IMR-90 (cell line): ENCODE measurements at regions not wholly inside any gene's neighbourhood (a gene's known extent, or its start where the extent isn't known, plus 50 kb on each side); places are given as distances from the start of the nearest gene placed in this dataset.

Source experiments
- ATAC-seq: fragments of 200-7000 bp; cut with Tn5 transposase; 2 replicates; pipeline ENCODE4 v1.9.1; 2020; ENCODE audit warnings: low read depth, mild to moderate bottlenecking, moderate library complexity
- BruUV-seq: library from RNA; stranded (reverse); fragments of 400-500 nt; replicated peaks from 2 replicates; lab custom pipeline; 2021; lab: Mats Ljungman, UMichigan
- CTCF ChIA-PET: fragments of 300-600 bp; formaldehyde crosslinking; extraction: SDS; loops from one replicate; lab custom pipeline; 2021; ENCODE audit warnings: antibody characterized with exemption; lab: Yijun Ruan, JAX
- POLR2A ChIA-PET: fragments of 300-600 bp; sonication (Branson Sonifier 250); formaldehyde crosslinking; loops from one replicate; lab custom pipeline; 2022; ENCODE audit warnings: antibody characterized with exemption; ENCODE audit not compliant: unreplicated experiment; lab: Charles Lee
- DNase-seq: peaks from one replicate; pipeline ENCODE4 v3.0.0; 2013
- H2AFZ ChIP-seq: replicated peaks from 2 replicates; pipeline ENCODE3; 2013; ENCODE audit warnings: low read length, mild to moderate bottlenecking; ENCODE audit not compliant: poor library complexity
- H2AK5ac ChIP-seq: 2 replicates; pipeline ENCODE4 v1.6.1; 2013; ENCODE audit warnings: low read depth, low read length, inconsistent platforms
- H2AK9ac ChIP-seq: replicated peaks from 2 replicates; pipeline ENCODE3; 2013; ENCODE audit warnings: mild to moderate bottlenecking, low read depth, low read length, moderate library complexity; ENCODE audit not compliant: poor library complexity
- H2BK120ac ChIP-seq: 2 replicates; pipeline ENCODE4 v1.6.1; 2013; ENCODE audit warnings: low read depth, low read length, inconsistent platforms
- H2BK15ac ChIP-seq: 3 replicates; pipeline ENCODE4 v1.6.1; 2013; ENCODE audit warnings: low read depth, low read length, inconsistent platforms
- H2BK20ac ChIP-seq: 2 replicates; pipeline ENCODE4 v1.6.1; 2013; ENCODE audit warnings: low read depth, mild to moderate bottlenecking, inconsistent platforms, low read length, moderate library complexity
- H2BK5ac ChIP-seq: 2 replicates; pipeline ENCODE4 v1.6.1; 2013; ENCODE audit warnings: mild to moderate bottlenecking, low read depth, low read length, inconsistent platforms; ENCODE audit not compliant: poor library complexity, severe bottlenecking
- H3K14ac ChIP-seq: replicated peaks from 2 replicates; pipeline ENCODE4 v1.6.1; 2013; ENCODE audit warnings: low read depth, low read length, inconsistent platforms
- H3K18ac ChIP-seq: 2 replicates; pipeline ENCODE4 v1.6.1; 2013; ENCODE audit warnings: low read depth, low read length, control low read depth
- H3K23ac ChIP-seq: 2 replicates; pipeline ENCODE4 v1.6.1; 2013; ENCODE audit warnings: low read depth, low read length, inconsistent platforms
- H3K27ac ChIP-seq: 2 replicates; pipeline ENCODE4 v1.5.1; 2013; ENCODE audit warnings: mild to moderate bottlenecking, control low read depth, low read length; ENCODE audit not compliant: insufficient read depth
- H3K27me3 ChIP-seq: 2 replicates; pipeline ENCODE4 v1.6.1; 2013; ENCODE audit warnings: low read length; ENCODE audit not compliant: control insufficient read depth, insufficient read depth
- H3K36me3 ChIP-seq: 2 replicates; pipeline ENCODE4 v1.6.1; 2013; ENCODE audit warnings: low read length, mixed read lengths; ENCODE audit not compliant: control insufficient read depth, insufficient read depth
- H3K4ac ChIP-seq: 2 replicates; pipeline ENCODE4 v1.6.1; 2013; ENCODE audit warnings: low read depth, low read length, inconsistent platforms
- H3K4me1 ChIP-seq: 2 replicates; pipeline ENCODE4 v1.6.1; 2013; ENCODE audit warnings: low read length, mixed read lengths; ENCODE audit not compliant: control insufficient read depth, insufficient read depth
- H3K4me2 ChIP-seq: 2 replicates; pipeline ENCODE4 v1.6.1; 2013; ENCODE audit warnings: low read depth, mild to moderate bottlenecking, control low read depth, low read length, moderate library complexity
- H3K4me3 ChIP-seq: 2 replicates; pipeline ENCODE4 v1.5.1; 2013; ENCODE audit warnings: low read depth, mild to moderate bottlenecking, control low read depth, low read length, moderate library complexity; ENCODE audit not compliant: insufficient read depth
- H3K56ac ChIP-seq: 2 replicates; pipeline ENCODE4 v1.6.1; 2013; ENCODE audit warnings: low read length, inconsistent platforms; ENCODE audit not compliant: insufficient read depth; ENCODE audit errors: extremely low read depth
- H3K79me1 ChIP-seq, 2 experiments: 2 replicates each; pipeline ENCODE4 v1.6.1; 2013; ENCODE audit warnings: low read length in 2 of 2, inconsistent platforms in 1 of 2, low read depth in 1 of 2
- H3K9ac ChIP-seq: 2 replicates; pipeline ENCODE4 v1.6.1; 2013; ENCODE audit warnings: low read depth, low read length, control low read depth
- H3K9me1 ChIP-seq: 2 replicates; pipeline ENCODE4 v1.6.1; 2013; ENCODE audit warnings: low read length, inconsistent platforms; ENCODE audit not compliant: insufficient read depth
- H3K9me3 ChIP-seq: 2 replicates; pipeline ENCODE4 v1.6.1; 2013; ENCODE audit warnings: low read length; ENCODE audit not compliant: control insufficient read depth, insufficient read depth
- H4K20me1 ChIP-seq: 2 replicates; pipeline ENCODE4 v1.6.1; 2013; ENCODE audit warnings: low read length, inconsistent platforms; ENCODE audit not compliant: insufficient read depth
- H4K5ac ChIP-seq: 2 replicates; pipeline ENCODE4 v1.6.1; 2013; ENCODE audit warnings: mild to moderate bottlenecking, low read depth, low read length, control low read depth
- H4K8ac ChIP-seq, 2 experiments: 2 replicates each; pipeline ENCODE4 v1.6.1; 2013; ENCODE audit warnings: low read depth in 2 of 2, low read length in 2 of 2, control low read depth in 1 of 2, inconsistent platforms in 1 of 2
- H4K91ac ChIP-seq: 2 replicates; pipeline ENCODE4 v1.6.1; 2013; ENCODE audit warnings: low read depth, low read length, inconsistent platforms; ENCODE audit not compliant: insufficient read depth
- BHLHE40 ChIP-seq: fragments of 150-350 bp; IDR thresholded peaks from 2 replicates; pipeline ENCODE4 v1.6.1; 2016; ENCODE audit warnings: mild to moderate bottlenecking, low read depth, low read length
- CEBPB ChIP-seq: IDR thresholded peaks from 2 replicates; pipeline ENCODE4 v1.6.1; 2012; ENCODE audit warnings: low read depth, low read length, improper control_type of control experiment
- CHD1 ChIP-seq: IDR thresholded peaks from 2 replicates; pipeline ENCODE4 v1.6.1; 2012; ENCODE audit warnings: low read depth, low read length, improper control_type of control experiment
- FOS ChIP-seq: fragments of 150-350 bp; IDR thresholded peaks from 2 replicates; pipeline ENCODE4 v1.6.1; 2016; ENCODE audit warnings: low read depth, low read length
- MAFK ChIP-seq: IDR thresholded peaks from 2 replicates; pipeline ENCODE4 v1.6.1; 2012; ENCODE audit warnings: low read depth, low read length, improper control_type of control experiment
- MAZ ChIP-seq: IDR thresholded peaks from 2 replicates; pipeline ENCODE4 v1.6.1; 2012; ENCODE audit warnings: low read depth, mild to moderate bottlenecking, low read length, improper control_type of control experiment, moderate library complexity, borderline replicate concordance
- MXI1 ChIP-seq: IDR thresholded peaks from 2 replicates; pipeline ENCODE4 v1.6.1; 2012; ENCODE audit warnings: low read depth, mild to moderate bottlenecking, low read length, moderate library complexity, borderline replicate concordance
- NFE2L2 ChIP-seq: fragments of 150-350 bp; IDR thresholded peaks from 2 replicates; pipeline ENCODE4 v1.6.1; 2016; ENCODE audit warnings: low read depth, mild to moderate bottlenecking, low read length
- POLR2A ChIP-seq: IDR thresholded peaks from 2 replicates; pipeline ENCODE4 v1.6.1; 2012; ENCODE audit warnings: mild to moderate bottlenecking, low read depth, low read length
- RAD21 ChIP-seq: IDR thresholded peaks from 2 replicates; pipeline ENCODE4 v1.6.1; 2012; ENCODE audit warnings: low read length, improper control_type of control experiment
- RCOR1 ChIP-seq: IDR thresholded peaks from 2 replicates; pipeline ENCODE4 v1.6.1; 2012; ENCODE audit warnings: mild to moderate bottlenecking, low read length, improper control_type of control experiment; ENCODE audit not compliant: insufficient replicate concordance
- RFX5 ChIP-seq: IDR thresholded peaks from 2 replicates; pipeline ENCODE4 v1.8.0; 2012; ENCODE audit warnings: low read depth, mild to moderate bottlenecking, low read length, moderate library complexity
- SMC3 ChIP-seq: fragments of 150-350 bp; IDR thresholded peaks from 2 replicates; pipeline ENCODE4 v1.6.1; 2016; ENCODE audit warnings: low read depth, mild to moderate bottlenecking, antibody characterized with exemption, low read length, moderate library complexity
- WGBS, 2 experiments: methylation state at CpG; one replicate each; pipeline versions ENCODE4 v1.1.5 to v1.1.7; 2013; ENCODE audit warnings: missing lambda C conversion rate in 2 of 2; ENCODE audit not compliant: insufficient read length in 1 of 2; ENCODE audit errors: extremely low coverage in 2 of 2; 5-methylcytosine and 5-hydroxymethylcytosine counted together
- dilution Hi-C: fragments of 300-500 bp; cut with HindIII; formaldehyde crosslinking; loops from one replicate; pipeline ENCODE4 v1.14.3; 2018; ENCODE audit warnings: low sequenced_read_pairs; ENCODE audit not compliant: unreplicated experiment
- in situ Hi-C: fragments of 300-500 bp; cut with MboI; formaldehyde crosslinking; loops from 3 replicates; pipeline ENCODE4 v1.14.3; 2019; ENCODE audit warnings: low sequenced_read_pairs, inconsistent platforms, mixed read lengths
- intact Hi-C: fragments of 100-400 bp; cut with micrococcal nuclease; formaldehyde crosslinking; loops from 2 replicates; pipeline ENCODE4 v1.10.0; 2022
- TF ChIP-seq, protein P1 (sequence below): conservative IDR thresholded peaks from 2 replicates; pipeline ENCODE4 v1.5.1; 2012; ENCODE audit warnings: mild to moderate bottlenecking, low read depth, low read length, improper control_type of control experiment
- TF ChIP-seq, protein P2 (sequence below): fragments of 150-350 bp; IDR thresholded peaks from 2 replicates; pipeline ENCODE4 v1.6.1; 2016; ENCODE audit warnings: low read depth, mild to moderate bottlenecking, low read length, moderate library complexity, borderline replicate concordance
- TF ChIP-seq, protein P3 (sequence below): fragments of 150-350 bp; IDR thresholded peaks from 2 replicates; pipeline ENCODE4 v1.6.1; 2017; ENCODE audit warnings: mild to moderate bottlenecking, antibody characterized with exemption, low read length, low read depth

DNA sequence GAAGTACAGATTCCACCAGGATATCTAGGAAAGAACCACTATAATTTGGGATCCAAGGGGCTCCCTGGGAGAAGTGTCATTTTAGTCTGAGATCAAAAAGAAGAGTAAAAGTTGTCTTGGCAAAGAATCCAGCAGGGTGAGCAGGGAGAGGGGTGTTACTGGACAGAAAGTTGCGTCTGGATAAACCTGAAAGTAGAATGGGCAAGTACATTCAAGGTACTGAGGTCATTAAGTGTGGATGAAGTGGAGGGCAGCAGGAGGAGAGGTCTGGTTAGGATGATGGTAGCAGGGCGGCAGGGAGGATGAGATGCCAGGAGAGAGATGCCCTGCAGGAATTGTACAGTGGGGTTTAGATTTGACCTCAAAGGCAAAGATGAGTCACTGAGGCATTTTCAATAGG is 253.3 kb downstream of the KLF13 start:
- Histone ChIP-seq H4K5ac (no peak overlapping the region), H4K91ac (no peak overlapping the region), H3K4me3 (no peak overlapping the region), H3K79me1 (no peaks in the 10 kb centered on the region), H4K8ac (no peak overlapping the region), H4K20me1 (no peaks in the 10 kb centered on the region), H2BK120ac (no peak overlapping the region), H3K4ac (no peak overlapping the region), H3K27me3 (no peaks in the 10 kb centered on the region; the same call in 1 of the 2 replicates), H2AFZ (no peak overlapping the region), H3K4me2 (no peak overlapping the region), H3K23ac (no peak overlapping the region), H3K9ac (no peak overlapping the region), H3K36me3 (no peaks in the 10 kb centered on the region), H2BK20ac (no peak overlapping the region), H2AK9ac (no peak overlapping the region), H3K18ac (no peak overlapping the region), H2AK5ac (no peak overlapping the region), H2BK5ac (no peak overlapping the region), H3K56ac (no peak overlapping the region), H3K14ac (no peak overlapping the region), H2BK15ac (no peak overlapping the region), H3K4me1 (no peaks in the 10 kb centered on the region), H3K27ac (no peak overlapping the region), H3K9me3 (0 out of 2 replicates have a peak, but pooled peaks cover 4% of the 10 kb centered on the region), H3K9me1 (no peaks in the 10 kb centered on the region)
- intact Hi-C loops (no loop called here), dilution Hi-C loops (no loop called here), in situ Hi-C loops (no loop called here)
- POLR2A ChIA-PET = no interaction called here
- ATAC-seq (no peak), DNase-seq (no peak)
- WGBS, 2 experiments = 93% methylated on average over 2 of the region's 2 CpGs; no CpG with 5 or more reads in 1 of the 2 experiments
- TF ChIP-seq MAFK = no peak
- TF ChIP-seq RAD21 = no peak
- no peak for TF ChIP-seq MXI1
- TF ChIP-seq FOS = no peak
- TF ChIP-seq MAZ = no peak
- TF ChIP-seq NFE2L2 = no peak
- TF ChIP-seq BHLHE40 = no peak
- no peak for TF ChIP-seq RFX5
- TF ChIP-seq, protein P1, sequence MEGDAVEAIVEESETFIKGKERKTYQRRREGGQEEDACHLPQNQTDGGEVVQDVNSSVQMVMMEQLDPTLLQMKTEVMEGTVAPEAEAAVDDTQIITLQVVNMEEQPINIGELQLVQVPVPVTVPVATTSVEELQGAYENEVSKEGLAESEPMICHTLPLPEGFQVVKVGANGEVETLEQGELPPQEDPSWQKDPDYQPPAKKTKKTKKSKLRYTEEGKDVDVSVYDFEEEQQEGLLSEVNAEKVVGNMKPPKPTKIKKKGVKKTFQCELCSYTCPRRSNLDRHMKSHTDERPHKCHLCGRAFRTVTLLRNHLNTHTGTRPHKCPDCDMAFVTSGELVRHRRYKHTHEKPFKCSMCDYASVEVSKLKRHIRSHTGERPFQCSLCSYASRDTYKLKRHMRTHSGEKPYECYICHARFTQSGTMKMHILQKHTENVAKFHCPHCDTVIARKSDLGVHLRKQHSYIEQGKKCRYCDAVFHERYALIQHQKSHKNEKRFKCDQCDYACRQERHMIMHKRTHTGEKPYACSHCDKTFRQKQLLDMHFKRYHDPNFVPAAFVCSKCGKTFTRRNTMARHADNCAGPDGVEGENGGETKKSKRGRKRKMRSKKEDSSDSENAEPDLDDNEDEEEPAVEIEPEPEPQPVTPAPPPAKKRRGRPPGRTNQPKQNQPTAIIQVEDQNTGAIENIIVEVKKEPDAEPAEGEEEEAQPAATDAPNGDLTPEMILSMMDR = no peak
- TF ChIP-seq, protein P2, sequence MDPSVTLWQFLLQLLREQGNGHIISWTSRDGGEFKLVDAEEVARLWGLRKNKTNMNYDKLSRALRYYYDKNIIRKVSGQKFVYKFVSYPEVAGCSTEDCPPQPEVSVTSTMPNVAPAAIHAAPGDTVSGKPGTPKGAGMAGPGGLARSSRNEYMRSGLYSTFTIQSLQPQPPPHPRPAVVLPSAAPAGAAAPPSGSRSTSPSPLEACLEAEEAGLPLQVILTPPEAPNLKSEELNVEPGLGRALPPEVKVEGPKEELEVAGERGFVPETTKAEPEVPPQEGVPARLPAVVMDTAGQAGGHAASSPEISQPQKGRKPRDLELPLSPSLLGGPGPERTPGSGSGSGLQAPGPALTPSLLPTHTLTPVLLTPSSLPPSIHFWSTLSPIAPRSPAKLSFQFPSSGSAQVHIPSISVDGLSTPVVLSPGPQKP = no peak
- no peak for TF ChIP-seq CEBPB
- TF ChIP-seq SMC3 = no peak
- TF ChIP-seq, protein P3, sequence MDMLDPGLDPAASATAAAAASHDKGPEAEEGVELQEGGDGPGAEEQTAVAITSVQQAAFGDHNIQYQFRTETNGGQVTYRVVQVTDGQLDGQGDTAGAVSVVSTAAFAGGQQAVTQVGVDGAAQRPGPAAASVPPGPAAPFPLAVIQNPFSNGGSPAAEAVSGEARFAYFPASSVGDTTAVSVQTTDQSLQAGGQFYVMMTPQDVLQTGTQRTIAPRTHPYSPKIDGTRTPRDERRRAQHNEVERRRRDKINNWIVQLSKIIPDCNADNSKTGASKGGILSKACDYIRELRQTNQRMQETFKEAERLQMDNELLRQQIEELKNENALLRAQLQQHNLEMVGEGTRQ = no peak
- TF ChIP-seq RCOR1 = no peak
- TF ChIP-seq CHD1 = no peak
- no peak for TF ChIP-seq POLR2A
- BruUV-seq = no TSS peak
- CTCF ChIA-PET = no interaction called here
